SKM-1 (cell line): ENCODE measurements at regions not wholly inside any gene's neighbourhood (a gene's known extent, or its start where the extent isn't known, plus 50 kb on each side); places are given as distances from the start of the nearest gene placed in this dataset.

Experiments used
- DNase-seq: peaks from one replicate; lab custom pipeline; 2025; ENCODE audit not compliant: unreplicated experiment; lab: John Stamatoyannopoulos, UW

DNA sequence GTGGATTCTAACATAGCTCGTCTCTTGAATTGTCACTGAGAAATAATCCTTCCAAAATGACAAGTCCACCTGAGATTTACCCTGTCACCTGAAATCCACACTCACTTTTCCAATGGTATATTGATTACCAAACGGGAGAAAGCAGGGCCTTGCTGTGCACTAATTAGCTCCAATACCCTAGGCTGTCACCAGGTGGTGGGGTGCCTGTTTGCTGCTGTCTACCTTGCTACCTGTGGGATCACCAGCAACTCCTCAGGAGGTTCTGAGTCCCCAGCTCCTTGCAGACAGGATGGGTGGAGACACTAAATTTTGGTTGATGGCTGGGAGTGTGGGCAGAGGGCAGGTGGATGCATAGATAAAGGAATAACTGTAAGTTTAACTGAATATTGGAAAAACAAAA is 237.2 kb upstream of the ZNF32 start:
- DNase-seq, result no peak

DNA sequence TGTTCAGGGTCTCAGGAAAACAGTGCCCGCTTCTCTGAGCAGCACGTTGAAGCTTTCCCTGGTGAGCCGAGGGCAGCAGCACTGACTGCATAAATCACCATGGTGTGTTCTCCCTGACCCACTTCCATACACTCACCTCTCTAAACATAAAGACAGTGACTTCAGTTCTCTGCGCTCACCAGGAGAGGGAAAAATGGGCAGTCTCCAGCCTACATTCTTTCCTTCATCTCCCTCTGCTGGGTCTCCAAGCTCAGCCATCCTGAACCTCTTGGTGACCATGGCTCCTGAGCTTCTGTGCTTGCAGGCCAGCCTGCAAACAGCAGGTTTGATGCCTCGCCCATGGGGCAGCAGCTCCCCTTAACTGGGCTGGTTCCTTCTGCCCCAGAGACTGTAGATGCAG is 236.6 kb upstream of the ZNF32 start:
- DNase-seq, result no peak

DNA sequence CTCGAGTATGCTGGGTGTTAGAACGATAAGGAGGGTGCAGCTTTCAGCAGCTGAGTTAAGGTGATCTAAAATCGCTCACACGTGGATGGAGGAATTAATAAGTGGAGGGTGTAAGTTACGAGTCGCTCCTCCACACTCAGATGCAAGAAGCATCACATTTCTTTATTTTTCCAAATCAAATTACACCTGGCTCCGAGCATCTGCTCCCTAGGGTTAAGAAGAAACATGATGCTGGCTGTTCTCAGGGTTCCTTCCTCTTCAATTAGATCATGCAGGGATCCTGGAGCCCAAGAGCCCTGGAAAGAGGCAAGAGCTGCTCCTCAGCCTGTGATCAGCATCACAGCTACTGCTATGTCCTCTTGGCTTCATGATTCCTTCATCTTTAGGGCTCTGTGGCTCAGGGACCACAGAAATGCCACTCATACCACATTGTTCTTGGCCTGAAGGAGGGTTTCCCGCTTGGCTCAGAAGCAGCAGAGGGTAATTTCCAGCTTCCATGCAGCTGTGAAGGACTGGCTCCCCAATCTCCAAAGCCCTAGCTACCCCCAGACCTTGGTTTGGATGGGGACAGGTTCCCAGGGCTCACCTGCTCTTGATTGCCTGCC is 235.9 kb upstream of the ZNF32 start:
- DNase-seq, result no peak

DNA sequence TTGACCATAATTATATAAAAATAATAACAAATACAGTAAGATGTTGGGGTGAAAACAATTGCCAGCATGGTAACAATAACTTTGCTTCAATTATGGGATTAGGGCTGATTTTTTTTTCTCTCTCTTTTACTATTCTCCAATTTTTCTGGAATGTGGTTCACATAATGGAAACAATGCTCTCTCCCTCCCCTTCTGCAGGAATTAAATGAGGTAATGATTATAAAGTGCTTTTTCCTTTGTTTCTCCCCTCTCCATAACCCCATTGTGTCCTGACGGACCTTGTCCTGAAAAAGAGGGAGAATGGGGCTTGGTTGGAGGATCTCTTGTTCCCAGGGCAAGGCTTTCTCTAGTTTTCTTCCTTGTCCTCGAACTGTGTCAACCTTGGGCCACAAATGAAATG is 234.0 kb upstream of the ZNF32 start:
- DNase-seq, result no peak

DNA sequence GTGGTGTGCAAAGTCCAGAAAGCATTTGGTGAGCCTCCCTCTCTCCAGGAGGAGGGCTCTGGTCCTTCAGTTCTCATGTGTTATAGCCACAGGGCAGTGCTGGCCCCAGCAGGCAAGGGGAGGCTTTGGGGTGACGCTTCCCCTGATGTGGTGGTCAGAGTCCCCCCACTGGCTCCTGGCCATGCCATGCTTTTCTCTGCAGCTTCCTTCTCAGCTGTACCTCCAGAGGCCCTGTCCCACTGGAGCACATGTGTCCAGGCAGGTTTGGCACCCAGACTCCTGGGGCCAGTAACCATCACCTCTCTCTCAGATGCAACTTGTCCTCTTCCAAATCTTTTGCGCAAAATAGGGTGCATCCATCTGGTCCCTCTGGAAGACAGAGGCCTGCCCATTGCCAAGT is 233.0 kb upstream of the ZNF32 start:
- no peak for DNase-seq

DNA sequence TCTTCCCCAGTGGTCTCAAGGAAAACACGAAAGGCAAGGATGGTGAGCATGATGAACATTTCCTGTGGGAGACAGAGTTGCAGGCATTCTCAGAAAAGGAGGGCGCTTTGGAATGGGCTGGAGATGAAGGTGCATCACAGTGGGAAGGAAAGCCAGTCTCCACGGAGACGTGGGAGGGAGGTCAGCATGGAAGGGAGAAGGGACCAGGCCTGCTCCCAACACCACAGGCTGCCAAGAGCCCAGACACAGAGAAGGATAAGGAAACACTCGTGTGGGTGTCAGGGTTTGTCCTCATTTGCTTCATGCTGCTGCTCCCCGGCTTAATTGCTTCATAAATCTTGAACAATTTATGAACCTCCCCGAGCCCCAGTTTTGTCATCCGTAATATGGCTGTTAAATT is 231.5 kb upstream of the ZNF32 start:
- no peak for DNase-seq

DNA sequence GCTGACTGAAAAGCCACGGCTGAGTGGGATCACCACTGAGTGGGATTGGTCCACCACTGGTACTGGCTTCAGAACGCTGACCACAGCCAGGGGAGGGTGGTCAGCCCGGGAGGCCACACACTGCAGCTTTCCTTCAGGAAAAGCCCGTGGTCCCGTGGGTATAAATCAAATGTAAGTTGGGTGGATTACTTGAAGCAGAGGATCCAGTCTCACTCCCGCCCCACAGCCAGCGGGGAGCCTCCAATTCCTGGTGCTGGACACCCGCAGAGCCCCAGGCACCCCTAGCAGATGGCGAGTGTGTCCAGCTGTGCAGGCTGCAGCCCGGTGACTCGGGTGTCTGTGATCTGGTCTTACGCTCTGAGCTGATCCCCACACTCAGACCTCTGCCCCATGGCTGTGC is 231.1 kb upstream of the ZNF32 start:
- no peak for DNase-seq

DNA sequence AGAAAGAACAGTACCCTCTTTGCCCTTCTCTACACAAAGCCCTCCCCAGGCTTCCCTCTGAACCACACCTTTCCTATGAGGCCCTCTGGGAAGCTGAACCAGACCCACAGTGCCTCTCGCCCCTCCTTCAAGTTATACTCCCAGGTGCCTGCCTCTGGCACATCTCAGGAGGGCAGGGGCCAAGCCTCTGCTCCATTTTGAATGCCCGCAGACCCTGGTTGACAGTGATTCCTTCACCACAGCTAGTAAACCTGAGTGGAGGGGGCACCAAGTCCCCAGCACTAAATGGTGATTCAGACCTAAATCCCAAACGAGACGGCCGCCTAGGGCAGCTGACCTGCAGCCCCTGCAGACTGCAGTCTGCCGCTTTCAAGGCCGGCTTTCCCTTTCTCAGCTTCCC is 230.5 kb upstream of the ZNF32 start:
- no peak for DNase-seq

DNA sequence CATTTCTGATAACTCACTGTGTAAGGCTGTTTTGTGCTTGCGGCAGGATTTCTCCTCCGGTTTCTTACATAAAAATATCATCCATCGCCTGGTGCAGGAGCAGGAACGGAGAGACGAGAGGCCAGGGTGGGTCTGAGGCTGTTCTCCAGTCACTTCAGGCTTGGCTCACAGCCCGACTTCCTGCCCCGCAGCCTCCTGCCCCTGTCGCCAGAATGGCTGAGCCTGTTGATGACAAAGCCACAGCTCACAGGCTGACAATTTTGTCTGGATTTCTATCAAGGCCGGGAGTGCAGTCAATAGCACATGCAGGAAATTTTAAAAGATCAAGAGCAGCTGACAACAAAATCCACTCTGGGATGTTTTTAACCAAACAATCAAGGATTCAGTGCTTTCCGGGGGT is 229.7 kb upstream of the ZNF32 start:
- DNase-seq, result no peak

DNA sequence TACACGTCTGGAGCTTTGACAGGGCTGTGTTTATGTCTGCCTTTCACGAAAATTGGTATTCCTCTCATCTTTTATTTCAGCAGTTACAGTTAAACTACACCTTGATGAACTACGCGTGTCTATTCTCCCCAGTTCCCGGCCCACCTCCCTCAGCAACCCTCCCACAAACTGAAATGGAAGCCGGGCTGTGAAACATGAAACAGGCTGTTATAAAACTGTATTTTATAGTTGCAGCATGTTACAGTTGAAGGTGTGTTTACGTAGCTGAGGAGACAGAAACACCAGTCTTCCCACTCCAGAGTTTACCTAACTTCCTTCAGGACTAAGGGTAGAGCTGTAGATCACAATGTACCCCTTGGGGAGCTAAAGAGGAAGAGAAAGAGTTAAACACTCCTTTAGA is 228.3 kb upstream of the ZNF32 start:
- no peak for DNase-seq

DNA sequence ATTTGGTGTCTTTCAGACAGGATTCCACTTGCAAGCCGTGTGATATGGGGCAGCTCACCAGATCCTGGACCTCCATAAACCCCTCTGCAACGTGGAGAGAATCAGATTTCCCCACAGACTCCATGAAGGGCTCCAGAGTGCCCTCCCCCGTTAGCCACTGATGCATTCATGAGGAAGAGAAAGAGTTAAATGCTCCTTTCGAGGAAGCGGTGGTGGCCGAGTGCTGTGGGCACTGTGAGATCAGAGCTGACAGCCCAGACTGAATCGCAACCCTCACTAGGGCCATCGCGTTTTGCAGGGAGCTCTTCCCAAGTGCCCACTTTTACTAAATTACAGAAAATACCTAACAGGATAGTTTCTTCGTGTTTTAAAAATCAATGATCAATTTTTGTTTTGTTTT is 226.3 kb upstream of the ZNF32 start:
- DNase-seq, result no peak

DNA sequence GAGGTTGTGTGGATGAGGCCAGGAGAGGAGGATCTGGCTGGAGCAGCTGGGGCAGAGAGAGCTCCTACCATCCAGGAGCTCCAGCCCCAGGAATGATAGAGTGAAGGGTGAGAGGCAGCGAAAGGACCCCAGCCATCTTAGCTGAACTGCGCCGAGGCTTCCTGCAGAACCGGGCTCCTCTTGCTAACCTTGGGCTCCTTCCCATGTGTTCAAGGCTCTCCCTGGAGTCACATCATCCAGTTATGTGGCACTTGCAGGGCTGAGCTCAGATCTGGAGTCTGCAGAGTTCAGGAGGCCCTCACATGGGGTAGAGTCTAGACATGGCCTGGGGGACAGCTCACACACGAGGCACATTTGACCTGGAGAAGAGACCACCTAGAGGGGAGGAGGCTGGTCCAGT is 225.0 kb upstream of the ZNF32 start:
- DNase-seq, result no peak

DNA sequence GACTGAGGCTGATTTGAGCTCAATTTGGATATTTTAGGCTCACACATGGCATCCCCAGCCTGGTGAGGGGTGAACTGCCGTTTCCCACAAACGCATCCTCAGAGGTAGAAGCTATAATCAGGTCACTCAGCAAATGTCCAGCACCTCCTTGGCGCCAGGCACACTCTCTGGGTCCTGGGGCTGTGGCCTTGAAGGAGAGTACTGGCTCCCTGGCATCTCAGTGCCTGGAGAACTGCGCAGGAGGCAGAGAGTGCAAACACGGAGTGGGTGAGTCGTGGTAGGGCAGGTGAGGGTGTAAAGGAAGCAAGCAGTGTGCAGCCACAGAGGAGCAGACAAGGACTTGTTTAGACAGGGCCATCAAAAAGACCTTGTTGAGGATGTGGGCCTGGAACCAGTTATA is 224.0 kb upstream of the ZNF32 start:
- DNase-seq, result no peak

DNA sequence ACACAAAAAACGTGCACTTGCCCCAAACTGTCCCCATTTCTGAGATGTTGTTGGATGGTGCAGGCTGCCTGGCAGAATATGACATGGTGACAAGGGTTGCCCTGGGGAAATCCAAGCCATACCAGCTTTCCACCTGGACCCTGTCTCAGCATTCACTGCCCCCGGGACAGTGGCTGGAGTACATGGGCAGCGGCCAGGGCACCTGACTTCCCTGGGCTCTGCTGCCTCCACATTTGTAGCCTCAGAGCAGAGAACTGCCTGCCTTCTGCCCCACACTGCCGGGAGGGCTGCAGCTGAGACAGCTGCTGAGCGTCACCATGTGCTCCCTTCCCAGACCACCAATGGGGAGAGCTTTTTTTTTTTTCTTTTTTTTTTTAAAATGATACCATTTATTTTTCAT is 222.9 kb upstream of the ZNF32 start:
- DNase-seq, result no peak

DNA sequence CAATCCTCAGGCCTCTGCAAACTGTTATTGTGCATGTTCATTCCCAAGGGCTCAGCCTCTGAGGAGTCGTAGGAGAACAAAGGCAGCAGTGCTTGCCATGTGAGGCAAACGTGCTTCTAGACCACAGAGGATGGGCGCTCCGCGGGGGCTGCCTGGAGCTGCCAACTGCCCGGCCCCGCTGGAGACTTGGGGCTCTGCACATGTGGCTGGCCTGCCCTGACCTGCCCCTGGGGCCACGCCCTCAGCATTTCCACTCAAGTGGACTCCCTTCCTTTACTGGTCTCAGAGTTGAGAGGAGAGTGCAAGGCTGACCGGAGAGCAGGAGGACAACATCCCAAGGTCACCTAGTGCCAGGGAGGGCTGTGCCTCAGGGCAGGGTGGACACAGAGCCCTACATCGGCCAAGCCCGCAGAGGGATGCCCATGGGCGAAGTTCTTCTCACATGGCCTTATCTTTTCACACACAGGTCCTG is 222.3 kb upstream of the ZNF32 start:
- no peak for DNase-seq

DNA sequence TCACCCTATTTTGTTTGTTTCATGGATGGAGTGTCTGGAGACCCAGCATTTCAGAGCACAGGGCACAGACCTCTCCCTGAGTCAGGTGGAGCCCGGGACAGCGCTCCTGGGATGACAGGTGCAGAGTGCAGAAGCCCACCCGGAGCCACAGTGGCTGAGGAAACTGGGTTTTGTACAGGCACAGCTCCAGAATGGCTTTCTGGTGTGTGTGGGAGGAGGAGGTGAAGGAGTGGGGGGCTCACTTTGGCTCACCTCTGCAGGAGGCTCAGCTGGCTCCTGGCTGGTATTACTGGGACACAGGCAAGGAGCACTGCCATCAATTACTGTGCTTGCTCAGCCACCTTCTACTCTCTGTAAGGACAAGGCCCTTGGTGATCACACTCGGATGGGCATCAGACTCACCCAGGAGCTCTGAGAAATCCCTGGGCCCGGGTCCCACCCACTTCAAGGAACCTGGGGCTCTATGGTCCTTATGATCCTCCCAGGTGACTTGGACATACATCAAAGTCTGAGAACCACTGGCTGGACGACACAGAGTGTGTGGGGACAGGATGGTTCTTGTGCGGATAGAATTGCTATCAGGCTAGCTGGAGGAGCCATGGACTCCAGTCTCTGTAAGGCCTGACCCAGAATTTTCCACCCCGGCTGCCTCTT is 221.1 kb upstream of the ZNF32 start:
- no peak for DNase-seq

DNA sequence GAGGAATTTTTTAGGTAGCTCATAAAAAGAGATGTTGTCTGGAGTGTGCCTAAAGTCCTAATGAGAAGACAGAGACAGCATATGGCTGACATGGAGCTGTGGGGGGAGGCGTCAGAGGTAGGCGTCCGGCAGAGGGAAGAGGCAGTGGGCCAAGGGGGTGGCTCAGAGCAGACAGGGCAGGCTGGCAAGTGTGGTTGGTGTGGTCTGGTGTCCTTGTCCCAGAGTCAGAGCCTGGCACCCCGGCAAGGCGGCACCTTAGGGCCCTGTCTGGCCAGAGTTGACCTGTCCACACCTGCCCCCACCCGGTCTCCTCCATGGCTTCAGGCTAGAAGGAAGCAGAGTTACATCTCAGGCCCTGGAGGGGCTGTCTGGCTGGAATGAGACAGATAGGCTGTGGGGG is 220.3 kb upstream of the ZNF32 start:
- no peak for DNase-seq

DNA sequence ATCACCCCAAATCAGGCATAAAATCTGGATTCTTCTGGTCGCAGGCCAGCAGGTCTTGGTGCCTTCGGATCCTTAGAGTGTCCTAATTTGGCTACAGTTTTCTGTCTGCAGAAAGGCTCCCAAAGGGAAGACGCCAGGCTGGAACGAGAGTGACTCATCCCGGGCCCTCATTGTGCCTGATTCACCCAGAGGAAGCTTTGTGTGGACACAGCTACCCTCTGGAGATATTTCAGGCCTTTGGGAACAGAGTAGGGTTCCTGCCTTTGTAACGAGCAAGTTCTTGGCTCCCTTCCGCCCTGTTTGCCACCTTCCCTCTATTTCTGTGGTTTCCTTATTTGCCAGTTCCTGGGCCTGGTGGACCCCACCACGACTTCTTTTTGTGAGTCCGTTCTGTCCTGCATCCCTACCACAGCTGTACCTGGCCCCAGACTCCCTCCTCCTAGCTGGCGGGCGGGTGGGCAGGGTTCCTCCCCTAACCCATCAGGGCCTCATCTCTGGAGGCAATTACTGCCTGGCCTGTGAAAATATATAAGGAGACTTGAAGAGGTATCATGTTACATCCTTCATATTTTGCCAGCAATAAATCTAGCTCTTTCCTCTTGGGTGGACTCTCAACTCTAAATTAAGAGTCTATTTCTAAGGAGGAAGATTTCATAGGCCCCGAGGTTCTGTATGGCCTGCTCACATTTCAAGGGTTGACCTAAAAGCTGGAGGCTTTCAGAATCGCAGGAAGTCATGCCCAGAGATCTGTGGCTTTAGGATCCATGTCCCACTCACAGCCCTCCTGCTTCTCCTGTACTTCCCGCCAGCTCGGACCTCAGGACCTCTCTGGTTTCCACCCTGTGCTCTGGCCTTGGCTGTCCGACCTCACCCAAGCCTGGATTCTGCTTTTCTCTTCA is 219.2 kb upstream of the ZNF32 start:
- no peak for DNase-seq

DNA sequence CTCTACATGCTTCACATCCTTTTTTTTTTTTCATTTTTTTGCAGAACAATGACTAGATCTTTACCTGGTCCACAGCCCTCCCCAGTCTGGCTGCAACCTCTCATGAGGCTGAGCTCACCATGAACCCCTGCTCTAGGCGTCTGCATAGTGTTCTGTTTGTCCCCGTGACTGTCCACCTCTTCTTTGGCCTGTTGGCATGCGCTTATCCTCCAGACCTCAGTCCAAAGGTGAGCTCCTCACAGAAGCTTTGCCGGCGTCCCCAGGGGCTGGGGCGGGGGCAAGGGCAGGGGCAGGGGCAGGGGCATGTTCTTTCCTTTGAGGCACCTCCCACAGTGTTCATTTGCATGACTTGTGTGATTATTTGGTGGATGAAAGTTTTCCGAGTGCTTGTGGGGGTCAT is 218.4 kb upstream of the ZNF32 start:
- DNase-seq, result no peak

DNA sequence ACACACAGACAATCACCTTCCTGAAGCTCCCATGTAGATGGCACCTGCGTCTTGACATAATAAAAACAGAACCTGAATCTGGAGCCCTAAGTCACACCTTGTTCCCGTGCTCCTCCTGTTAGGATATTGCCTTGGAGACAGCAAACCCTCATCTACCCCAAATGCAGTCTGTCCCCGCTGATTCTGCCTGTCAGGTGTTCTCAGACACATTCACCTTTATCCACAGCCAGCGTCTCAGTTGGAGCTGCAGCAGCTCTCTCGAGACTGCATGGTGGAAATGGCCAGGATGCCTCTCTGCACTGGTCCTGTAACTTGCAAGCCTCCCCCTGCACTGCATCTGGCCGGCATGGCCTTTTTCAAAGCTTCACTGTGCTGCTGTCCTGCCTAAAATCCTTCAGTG is 218.0 kb upstream of the ZNF32 start:
- no peak for DNase-seq

DNA sequence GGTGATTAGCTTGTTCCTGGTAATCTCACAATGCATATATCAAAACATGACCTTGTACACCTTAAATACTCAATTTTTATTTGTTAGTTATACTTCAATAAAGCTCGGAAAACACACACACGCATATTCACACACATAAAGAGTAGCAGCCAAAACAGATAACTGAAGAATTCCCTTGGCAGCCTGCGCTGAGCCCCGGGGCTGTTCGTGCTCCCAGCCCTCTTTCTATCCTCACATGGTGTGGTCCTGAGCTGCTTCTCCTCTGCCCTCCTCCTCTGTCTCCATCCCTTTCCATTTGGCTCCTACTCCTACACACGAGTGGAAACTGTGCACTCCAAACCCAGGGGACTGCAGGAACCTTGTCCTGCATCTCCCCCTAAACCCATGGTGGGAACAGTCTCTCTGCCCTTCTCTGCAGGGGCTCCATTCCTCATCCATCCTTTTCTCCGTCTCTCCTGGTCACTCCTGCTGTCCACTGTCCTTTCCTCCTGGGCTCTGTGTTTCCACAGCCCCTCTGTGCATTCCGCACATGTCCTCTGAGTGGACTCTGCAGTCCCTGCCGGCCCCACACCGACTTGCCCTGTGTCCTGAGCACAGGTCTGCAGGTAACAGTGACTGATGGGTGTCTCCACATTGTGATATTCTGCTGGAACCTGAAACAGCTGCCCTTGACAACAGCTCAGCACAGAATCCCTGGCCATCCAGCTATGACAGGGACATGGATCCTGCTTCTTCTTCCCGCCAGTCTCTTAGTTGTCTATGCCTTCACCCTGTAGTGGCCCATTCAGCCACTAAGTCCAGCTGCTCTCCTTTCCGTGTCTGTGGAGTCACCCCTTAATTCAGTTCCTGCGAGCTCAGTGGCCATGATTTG is 216.8 kb upstream of the ZNF32 start:
- no peak for DNase-seq
